WERI-Rb-1 (cell line): ENCODE measurements at regions not wholly inside any gene's neighbourhood (a gene's known extent, or its start where the extent isn't known, plus 50 kb on each side); places are given as distances from the start of the nearest gene placed in this dataset.

Experiments used
- DNase-seq: peaks from one replicate; pipeline ENCODE4 v3.0.0-alpha.2; 2020
- H3K27ac ChIP-seq: fragments of 250-450 bp; sonication (Bioruptor Pico); 2 replicates; pipeline ENCODE4 v1.5.1; 2020; ENCODE audit warnings: mild to moderate bottlenecking, moderate library complexity
- H3K27me3 ChIP-seq: fragments of 250-450 bp; sonication (Bioruptor Pico); 2 replicates; pipeline ENCODE4 v1.5.1; 2021; ENCODE audit warnings: mild to moderate bottlenecking, low read depth, moderate library complexity; ENCODE audit not compliant: insufficient read depth, severe bottlenecking
- H3K36me3 ChIP-seq: fragments of 250-450 bp; sonication (Bioruptor Pico); 2 replicates; pipeline ENCODE4 v1.5.1; 2020; ENCODE audit warnings: mild to moderate bottlenecking, moderate library complexity
- H3K4me3 ChIP-seq: 2 replicates; pipeline ENCODE4 v1.5.1; 2011; ENCODE audit warnings: low read depth, mild to moderate bottlenecking, control low read depth, low read length
- H3K9me3 ChIP-seq: fragments of 250-450 bp; sonication (Bioruptor Pico); 2 replicates; pipeline ENCODE4 v1.5.1; 2021; ENCODE audit warnings: mild to moderate bottlenecking, moderate library complexity; ENCODE audit not compliant: severe bottlenecking
- TF ChIP-seq, protein P1 (sequence below): IDR thresholded peaks from 2 replicates; pipeline ENCODE4 v1.5.1; 2011; ENCODE audit warnings: low read depth, mild to moderate bottlenecking, control low read depth, inconsistent platforms, low read length

DNA sequence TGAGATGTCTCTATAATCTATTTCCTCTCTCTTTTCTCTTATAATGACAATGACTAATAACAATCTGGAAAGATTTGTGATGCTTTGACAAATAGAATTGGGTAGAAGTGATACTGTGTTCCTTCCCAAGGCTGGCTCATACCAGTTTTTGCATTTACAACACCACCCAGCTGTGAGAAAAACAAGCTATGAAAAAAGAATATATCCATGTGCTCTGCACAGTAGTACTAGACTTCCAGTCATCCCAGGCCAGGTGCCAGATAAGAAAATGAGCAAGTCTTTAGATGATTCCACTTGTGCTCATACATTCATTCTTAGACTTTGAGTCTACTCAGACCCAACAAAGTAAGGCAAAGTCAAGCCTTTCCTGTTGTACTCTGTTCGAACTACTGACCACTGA is 350.2 kb upstream of the POU1F1 start:
- no peak overlapping the region for H3K4me3 ChIP-seq
- H3K9me3 ChIP-seq: no peaks in the 10 kb centered on the region
- no peak for DNase-seq
- TF ChIP-seq, protein P1, sequence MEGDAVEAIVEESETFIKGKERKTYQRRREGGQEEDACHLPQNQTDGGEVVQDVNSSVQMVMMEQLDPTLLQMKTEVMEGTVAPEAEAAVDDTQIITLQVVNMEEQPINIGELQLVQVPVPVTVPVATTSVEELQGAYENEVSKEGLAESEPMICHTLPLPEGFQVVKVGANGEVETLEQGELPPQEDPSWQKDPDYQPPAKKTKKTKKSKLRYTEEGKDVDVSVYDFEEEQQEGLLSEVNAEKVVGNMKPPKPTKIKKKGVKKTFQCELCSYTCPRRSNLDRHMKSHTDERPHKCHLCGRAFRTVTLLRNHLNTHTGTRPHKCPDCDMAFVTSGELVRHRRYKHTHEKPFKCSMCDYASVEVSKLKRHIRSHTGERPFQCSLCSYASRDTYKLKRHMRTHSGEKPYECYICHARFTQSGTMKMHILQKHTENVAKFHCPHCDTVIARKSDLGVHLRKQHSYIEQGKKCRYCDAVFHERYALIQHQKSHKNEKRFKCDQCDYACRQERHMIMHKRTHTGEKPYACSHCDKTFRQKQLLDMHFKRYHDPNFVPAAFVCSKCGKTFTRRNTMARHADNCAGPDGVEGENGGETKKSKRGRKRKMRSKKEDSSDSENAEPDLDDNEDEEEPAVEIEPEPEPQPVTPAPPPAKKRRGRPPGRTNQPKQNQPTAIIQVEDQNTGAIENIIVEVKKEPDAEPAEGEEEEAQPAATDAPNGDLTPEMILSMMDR: no peak
- H3K36me3 ChIP-seq: no peaks in the 10 kb centered on the region
- H3K27me3 ChIP-seq: peaks cover 5% of the 10 kb centered on the region
- H3K27ac ChIP-seq: no peak overlapping the region

DNA sequence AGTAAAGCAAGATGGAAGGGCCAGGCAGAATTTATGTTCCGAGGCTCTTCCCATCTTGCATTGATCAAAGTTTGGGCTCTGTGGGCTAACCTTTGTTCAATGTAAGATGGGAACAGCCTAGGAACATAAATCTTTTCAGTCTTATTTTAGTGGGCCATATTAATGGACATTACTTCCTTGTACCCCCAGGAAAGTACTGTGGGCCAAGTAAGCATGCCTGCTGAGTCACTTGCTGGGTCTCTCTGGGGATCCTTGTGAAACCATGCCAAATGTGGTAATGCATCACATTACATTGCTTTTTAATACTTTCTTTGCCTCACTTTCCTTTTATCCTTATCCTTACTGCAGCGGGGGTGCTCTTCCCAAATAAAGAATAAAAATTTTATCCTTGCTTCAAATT is 349.5 kb upstream of the POU1F1 start:
- TF ChIP-seq, protein P1: no peak
- Histone ChIP-seq H3K27ac (no peak overlapping the region), H3K9me3 (no peaks in the 10 kb centered on the region), H3K4me3 (no peak overlapping the region), H3K36me3 (no peaks in the 10 kb centered on the region), H3K27me3 (peaks cover 5% of the 10 kb centered on the region)
- no peak for DNase-seq

DNA sequence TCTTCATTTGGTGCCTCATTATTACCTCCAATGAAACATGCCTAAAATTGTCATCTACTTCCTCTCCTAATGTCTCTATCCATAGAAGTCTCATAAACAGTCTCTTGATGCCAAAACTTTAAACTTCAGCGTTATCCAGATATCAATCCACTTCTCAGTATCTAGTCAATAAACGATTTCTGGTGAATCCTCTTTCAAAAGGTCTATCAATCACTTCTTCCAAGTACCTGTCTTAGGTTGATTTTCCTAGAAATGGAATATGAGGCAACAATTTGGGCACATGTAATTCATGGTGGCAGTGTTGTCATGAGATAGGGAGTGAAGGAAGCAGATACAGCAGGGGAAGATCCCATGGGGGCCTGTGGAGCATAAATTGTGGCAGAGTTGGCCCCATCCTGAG is 348.5 kb upstream of the POU1F1 start:
- no peaks in the 10 kb centered on the region for H3K36me3 ChIP-seq
- no peak overlapping the region for H3K4me3 ChIP-seq
- H3K27ac ChIP-seq: no peak overlapping the region
- peaks cover 5% of the 10 kb centered on the region for H3K27me3 ChIP-seq
- no peaks in the 10 kb centered on the region for H3K9me3 ChIP-seq
- TF ChIP-seq, protein P1: no peak
- no peak for DNase-seq

DNA sequence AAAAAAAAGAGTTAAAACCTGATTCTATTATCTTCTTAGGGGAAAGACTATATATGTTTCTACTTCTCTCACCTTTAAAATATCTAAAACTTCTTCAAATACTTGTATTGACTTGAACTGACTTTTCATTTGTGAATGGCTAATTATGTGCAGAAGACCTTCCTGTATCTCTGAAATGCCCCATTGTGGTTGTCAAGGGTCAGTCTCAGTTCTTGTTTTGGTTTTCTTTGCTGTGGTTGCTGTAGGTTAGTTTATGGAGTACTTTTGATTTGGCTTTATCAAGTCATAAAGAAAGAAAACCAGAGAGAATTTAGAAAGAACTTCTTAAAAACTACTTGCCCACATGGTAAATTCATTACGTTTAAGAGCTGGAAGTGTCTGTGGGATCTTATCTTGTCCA is 345.3 kb upstream of the POU1F1 start:
- Histone ChIP-seq H3K9me3 (no peaks in the 10 kb centered on the region), H3K36me3 (no peaks in the 10 kb centered on the region), H3K4me3 (no peak overlapping the region), H3K27me3 (peaks cover 5% of the 10 kb centered on the region), H3K27ac (no peak overlapping the region)
- DNase-seq: no peak
- TF ChIP-seq, protein P1: no peak

DNA sequence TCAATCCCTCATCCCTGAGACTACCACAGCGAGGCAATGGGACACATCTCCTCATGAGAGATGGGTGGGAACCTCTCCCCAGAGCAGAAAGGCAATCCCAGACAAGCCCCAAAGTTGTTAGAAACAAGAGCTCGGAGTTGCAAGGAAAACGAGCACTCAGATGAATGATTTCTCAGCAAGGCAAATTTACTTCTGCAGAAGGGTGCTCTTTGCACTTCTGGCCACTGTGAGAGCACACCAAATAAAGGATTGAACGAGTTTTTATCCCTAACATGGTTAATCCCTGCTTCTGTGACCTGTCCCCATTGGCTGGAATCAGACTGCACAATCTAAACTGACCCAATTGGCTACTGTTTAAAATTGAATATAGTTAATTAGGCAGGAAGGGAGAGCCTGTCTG is 339.1 kb upstream of the POU1F1 start:
- TF ChIP-seq, protein P1: no peak
- Histone ChIP-seq H3K27ac (no peak overlapping the region), H3K36me3 (no peaks in the 10 kb centered on the region), H3K27me3 (no peaks in the 10 kb centered on the region), H3K4me3 (no peak overlapping the region), H3K9me3 (peaks cover 8% of the 10 kb centered on the region)
- DNase-seq: no peak

DNA sequence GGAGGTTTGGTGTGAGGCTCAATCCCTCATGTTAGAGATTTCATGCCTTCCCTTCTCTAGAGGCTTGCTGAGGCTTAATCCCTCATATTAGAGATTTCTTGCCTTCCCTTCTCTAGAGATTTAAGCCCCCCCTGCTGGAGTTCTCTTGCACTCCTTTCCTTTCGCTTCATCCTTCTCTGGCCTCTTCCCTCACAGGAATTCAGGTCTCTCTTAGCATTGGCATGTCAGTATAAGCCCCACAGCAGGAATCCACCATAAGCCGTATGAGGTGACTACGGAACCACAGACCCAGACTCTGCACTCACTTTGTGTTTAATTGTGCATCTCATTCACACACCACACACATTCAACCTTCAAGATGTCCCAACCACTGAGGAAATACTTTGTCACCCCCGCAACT is 338.6 kb upstream of the POU1F1 start:
- TF ChIP-seq, protein P1: no peak
- Histone ChIP-seq H3K27ac (no peak overlapping the region), H3K36me3 (no peaks in the 10 kb centered on the region), H3K27me3 (no peaks in the 10 kb centered on the region), H3K4me3 (no peak overlapping the region), H3K9me3 (peaks cover 8% of the 10 kb centered on the region)
- DNase-seq: no peak
